Lower lobe of right lung (tissue), 2 donors: ENCODE measurements at regions not wholly inside any gene's neighbourhood (a gene's known extent, or its start where the extent isn't known, plus 50 kb on each side); places are given as distances from the start of the nearest gene placed in this dataset.
"Not testable (repeated sequence)": the region's sequence is repeated elsewhere in the genome, so short reads cannot be mapped to it uniquely, and the experiment has no call there.

Experiments
- ATAC-seq, 2 donors: fragments of 200-7000 bp; cut with Tn5 transposase; one replicate each; pipeline ENCODE4 v1.9.1; 2020 to 2022; ENCODE audit warnings: mild to moderate bottlenecking in 2 of 2, moderate library complexity in 2 of 2
- DNase-seq: peaks from one replicate; pipeline ENCODE4 v3.0.0-alpha.2; 2020
- H3K27ac ChIP-seq: fragments of 200-600 bp; one replicate; pipeline ENCODE4 v1.8.0; 2022
- H3K27me3 ChIP-seq: fragments of 200-600 bp; one replicate; pipeline ENCODE4 v1.8.0; 2022; ENCODE audit warnings: low read depth
- H3K36me3 ChIP-seq: fragments of 200-600 bp; one replicate; pipeline ENCODE4 v1.8.0; 2022; ENCODE audit warnings: mild to moderate bottlenecking
- H3K4me1 ChIP-seq: fragments of 200-600 bp; one replicate; pipeline ENCODE4 v1.8.0; 2022
- H3K4me3 ChIP-seq: fragments of 200-600 bp; one replicate; pipeline ENCODE4 v1.8.0; 2022; ENCODE audit warnings: mild to moderate bottlenecking
- H3K9me3 ChIP-seq: fragments of 200-600 bp; one replicate; pipeline ENCODE4 v1.8.0; 2022
- intact Hi-C: fragments of 100-400 bp; cut with DNase I; formaldehyde crosslinking; loops from one replicate; pipeline ENCODE4 v1.11.0; 2022
- TF ChIP-seq, protein P1 (sequence below): fragments of 200-600 bp; IDR thresholded peaks from one replicate; pipeline ENCODE4 v1.8.0; 2022; ENCODE audit warnings: antibody characterized with exemption, mild to moderate bottlenecking
- donor health status: DM: no; HTN: yes; CAD: no; lungs with severe emphysema.

DNA sequence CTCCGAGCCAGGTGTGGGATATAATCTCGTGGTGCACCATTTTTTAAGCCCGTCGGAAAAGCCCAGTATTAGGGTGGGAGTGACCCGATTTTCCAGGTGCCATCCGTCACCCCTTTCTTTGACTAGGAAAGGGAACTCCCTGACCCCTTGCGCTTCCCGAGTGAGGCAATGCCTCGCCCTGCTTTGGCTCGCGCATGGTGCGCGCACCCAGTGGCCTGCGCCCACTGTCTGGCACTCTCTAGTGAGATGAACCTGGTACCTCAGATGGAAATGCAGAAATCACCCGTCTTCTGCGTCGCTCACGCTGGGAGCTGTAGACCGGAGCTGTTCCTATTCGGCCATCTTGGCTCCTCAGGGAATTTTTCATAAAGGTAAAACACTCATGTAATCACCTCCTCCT lies 63.9 kb downstream of the RWDD3 start:
- H3K4me1 ChIP-seq, H3K9me3 ChIP-seq, DNase-seq, H3K4me3 ChIP-seq, H3K36me3 ChIP-seq, ATAC-seq, H3K27ac ChIP-seq, H3K27me3 ChIP-seq, intact Hi-C loops: not testable (repeated sequence)

DNA sequence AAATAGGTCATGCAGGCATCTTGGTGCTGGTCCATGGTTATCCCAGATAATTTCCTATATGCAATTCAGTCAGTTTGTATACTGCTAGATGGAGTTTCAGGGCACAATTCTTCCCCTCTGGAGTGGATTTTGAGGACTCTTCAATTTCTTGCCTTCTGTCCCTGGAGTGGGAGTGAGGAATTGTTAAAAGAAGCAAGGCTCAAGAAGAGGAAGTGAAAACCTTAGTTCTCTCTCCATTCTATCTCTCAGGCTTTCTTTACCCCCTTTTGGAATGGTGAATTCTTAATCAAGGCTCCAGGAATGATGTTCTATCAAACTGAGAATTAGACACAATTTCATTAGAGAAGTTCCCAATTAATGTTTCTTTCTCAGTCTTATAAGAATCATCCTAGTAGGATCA lies 67.1 kb downstream of the RWDD3 start:
- DNase-seq (no peak), ATAC-seq (no peak)
- Histone ChIP-seq H3K27ac (no peak overlapping the region), H3K36me3 (no peaks in the 10 kb centered on the region), H3K4me1 (no peaks in the 10 kb centered on the region), H3K9me3 (no peaks in the 10 kb centered on the region), H3K27me3 (no peaks in the 10 kb centered on the region), H3K4me3 (no peak overlapping the region)
- intact Hi-C loops, result no loop called here
- TF ChIP-seq, protein P1, sequence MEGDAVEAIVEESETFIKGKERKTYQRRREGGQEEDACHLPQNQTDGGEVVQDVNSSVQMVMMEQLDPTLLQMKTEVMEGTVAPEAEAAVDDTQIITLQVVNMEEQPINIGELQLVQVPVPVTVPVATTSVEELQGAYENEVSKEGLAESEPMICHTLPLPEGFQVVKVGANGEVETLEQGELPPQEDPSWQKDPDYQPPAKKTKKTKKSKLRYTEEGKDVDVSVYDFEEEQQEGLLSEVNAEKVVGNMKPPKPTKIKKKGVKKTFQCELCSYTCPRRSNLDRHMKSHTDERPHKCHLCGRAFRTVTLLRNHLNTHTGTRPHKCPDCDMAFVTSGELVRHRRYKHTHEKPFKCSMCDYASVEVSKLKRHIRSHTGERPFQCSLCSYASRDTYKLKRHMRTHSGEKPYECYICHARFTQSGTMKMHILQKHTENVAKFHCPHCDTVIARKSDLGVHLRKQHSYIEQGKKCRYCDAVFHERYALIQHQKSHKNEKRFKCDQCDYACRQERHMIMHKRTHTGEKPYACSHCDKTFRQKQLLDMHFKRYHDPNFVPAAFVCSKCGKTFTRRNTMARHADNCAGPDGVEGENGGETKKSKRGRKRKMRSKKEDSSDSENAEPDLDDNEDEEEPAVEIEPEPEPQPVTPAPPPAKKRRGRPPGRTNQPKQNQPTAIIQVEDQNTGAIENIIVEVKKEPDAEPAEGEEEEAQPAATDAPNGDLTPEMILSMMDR, result no peak

DNA sequence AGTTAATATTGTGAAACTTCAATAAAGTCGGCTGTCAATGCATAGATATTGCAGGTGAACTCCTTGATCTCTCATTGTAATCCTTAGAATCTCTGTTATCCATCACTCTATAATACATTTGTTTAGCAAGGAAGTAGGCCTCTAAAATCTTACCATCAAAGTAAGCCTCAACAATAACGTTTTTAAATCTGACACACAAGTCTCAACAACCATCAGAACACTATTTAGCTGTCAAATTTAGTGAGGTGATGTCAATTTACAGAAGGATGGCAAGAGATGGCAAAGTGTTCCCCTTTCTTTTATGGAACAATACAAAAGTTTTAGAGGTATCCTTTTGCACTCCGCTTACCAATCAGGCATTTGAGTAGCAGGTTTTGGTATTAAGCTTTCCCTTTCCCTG lies 67.6 kb downstream of the RWDD3 start:
- TF ChIP-seq, protein P1, result no peak
- no peak overlapping the region for H3K27ac ChIP-seq
- no peaks in the 10 kb centered on the region for H3K4me1 ChIP-seq
- no peak overlapping the region for H3K4me3 ChIP-seq
- H3K27me3 ChIP-seq, result no peaks in the 10 kb centered on the region
- H3K36me3 ChIP-seq, result no peaks in the 10 kb centered on the region
- no peak for DNase-seq
- no peaks in the 10 kb centered on the region for H3K9me3 ChIP-seq
- ATAC-seq, result no peak
- intact Hi-C loops, result no loop called here

DNA sequence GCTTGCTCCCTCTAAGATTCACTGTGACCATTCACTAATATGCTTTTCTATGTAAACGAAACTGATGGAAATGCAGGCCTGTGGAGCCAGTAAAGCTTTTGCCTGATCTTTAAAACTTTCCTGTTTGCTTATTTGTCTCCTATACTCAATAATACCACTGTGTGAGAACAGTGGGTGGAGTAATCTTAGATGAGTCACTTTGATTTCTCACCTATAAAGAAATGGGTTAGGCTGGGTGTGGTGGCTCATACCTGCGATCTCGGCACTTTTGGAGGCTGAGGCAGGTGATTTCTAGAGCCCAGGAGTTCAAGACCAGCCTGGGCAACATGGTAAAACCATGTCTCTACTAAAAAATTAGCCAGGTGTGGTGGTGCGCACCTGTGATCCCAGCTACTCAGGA lies 70.8 kb downstream of the RWDD3 start:
- no peak for DNase-seq
- no peaks in the 10 kb centered on the region for H3K9me3 ChIP-seq
- H3K4me3 ChIP-seq, result no peak overlapping the region
- H3K36me3 ChIP-seq, result no peaks in the 10 kb centered on the region
- H3K27me3 ChIP-seq, result peaks cover 6% of the 10 kb centered on the region
- TF ChIP-seq, protein P1, result no peak
- no peak overlapping the region for H3K27ac ChIP-seq
- intact Hi-C loops, result no loop called here
- no peak for ATAC-seq
- H3K4me1 ChIP-seq, result no peaks in the 10 kb centered on the region

DNA sequence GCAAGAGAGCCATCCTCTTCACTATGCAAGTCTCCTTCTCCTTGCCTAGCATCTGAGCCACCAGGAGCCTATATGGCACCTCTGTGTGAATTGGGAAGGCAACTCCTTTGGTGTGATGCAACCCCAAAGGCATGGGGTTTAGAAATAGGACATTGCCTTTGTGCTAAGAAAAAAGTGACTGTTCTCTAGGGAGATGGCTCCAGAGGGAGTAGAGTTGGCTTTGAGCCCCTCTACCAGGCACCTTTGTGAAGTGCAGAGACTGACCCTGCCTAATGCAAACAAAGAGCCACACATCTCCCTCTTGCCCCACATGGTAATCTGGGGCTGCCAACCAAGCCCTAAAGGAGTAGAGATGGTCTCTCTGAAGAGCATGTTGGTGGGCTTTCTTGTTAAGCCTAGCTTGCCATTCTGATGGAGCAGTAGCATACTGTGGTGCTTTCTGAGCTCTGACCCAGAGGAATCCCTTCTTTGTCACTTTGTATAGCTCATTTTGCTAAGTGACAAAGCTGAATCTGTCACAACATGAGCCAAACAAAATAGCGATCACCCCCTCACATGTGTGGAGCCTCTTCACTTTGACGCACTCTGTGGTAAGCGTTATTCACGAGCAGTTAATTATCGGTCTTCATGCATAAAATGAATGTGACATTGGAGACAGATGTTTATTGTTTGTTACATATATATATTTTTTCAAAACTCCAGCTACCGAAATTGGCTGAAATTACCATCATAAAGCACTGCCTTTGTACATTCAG lies 74.4 kb downstream of the RWDD3 start:
- intact Hi-C loops, result no loop called here
- peaks cover 6% of the 10 kb centered on the region for H3K27me3 ChIP-seq
- DNase-seq (no peak), ATAC-seq (no peak)
- no peak overlapping the region for H3K4me3 ChIP-seq
- H3K27ac ChIP-seq, result no peak overlapping the region
- H3K36me3 ChIP-seq, result no peaks in the 10 kb centered on the region
- H3K9me3 ChIP-seq, result no peaks in the 10 kb centered on the region
- H3K4me1 ChIP-seq, result no peaks in the 10 kb centered on the region
- TF ChIP-seq, protein P1, result no peak

DNA sequence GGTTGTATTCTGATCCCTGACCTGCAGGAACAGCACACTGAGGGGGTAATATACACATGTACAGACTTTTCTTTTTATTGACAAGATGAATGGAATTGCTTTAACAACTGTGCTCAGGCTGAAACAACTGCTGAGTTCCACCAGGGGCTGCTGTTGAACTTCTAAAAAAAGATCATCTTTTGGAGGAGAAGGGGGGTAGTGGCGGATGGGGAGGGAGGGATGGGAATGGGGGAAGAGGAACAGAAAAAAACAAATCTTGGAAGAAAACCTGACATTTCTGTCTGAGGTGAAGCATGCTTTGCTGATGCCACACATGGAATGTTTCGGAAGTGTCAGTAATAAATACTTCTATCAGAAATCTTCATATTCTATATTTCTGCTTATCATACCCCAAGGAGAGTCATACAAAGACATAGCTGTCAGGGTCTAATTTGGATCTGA lies 75.0 kb downstream of the RWDD3 start:
- H3K27ac ChIP-seq, result no peak overlapping the region
- H3K9me3 ChIP-seq, result no peaks in the 10 kb centered on the region
- H3K36me3 ChIP-seq, result no peaks in the 10 kb centered on the region
- peaks cover 6% of the 10 kb centered on the region for H3K27me3 ChIP-seq
- no peak overlapping the region for H3K4me3 ChIP-seq
- TF ChIP-seq, protein P1, result peak; percentile 27
- intact Hi-C loops, result no loop called here
- DNase-seq (no peak), ATAC-seq (no peak)
- no peaks in the 10 kb centered on the region for H3K4me1 ChIP-seq
